Colonic mucosa (tissue), 4 donors: ENCODE measurements at regions not wholly inside any gene's neighbourhood (a gene's known extent, or its start where the extent isn't known, plus 50 kb on each side); places are given as distances from the start of the nearest gene placed in this dataset.
"Not testable (repeated sequence)": the region's sequence is repeated elsewhere in the genome, so short reads cannot be mapped to it uniquely, and the experiment has no call there.

Experiments used
- DNase-seq: peaks from one replicate; pipeline ENCODE4 v3.0.0-alpha.2; 2020
- H3K27ac ChIP-seq: fragments of 200-600 bp; one replicate; pipeline ENCODE4 v1.8.0; 2021
- H3K27me3 ChIP-seq: fragments of 200-600 bp; one replicate; pipeline ENCODE4 v1.8.0; 2021
- H3K36me3 ChIP-seq: fragments of 200-600 bp; one replicate; pipeline ENCODE4 v1.8.0; 2021
- H3K4me1 ChIP-seq: fragments of 200-600 bp; one replicate; pipeline ENCODE4 v1.8.0; 2021; ENCODE audit warnings: mild to moderate bottlenecking
- H3K4me3 ChIP-seq: fragments of 200-600 bp; one replicate; pipeline ENCODE4 v1.8.0; 2021
- H3K9ac ChIP-seq, 2 donors: one replicate each; pipeline ENCODE4 v1.7.0; 2013; ENCODE audit warnings: control low read depth in 2 of 2, low read depth in 2 of 2, low read length in 2 of 2
- H3K9me3 ChIP-seq: fragments of 200-600 bp; one replicate; pipeline ENCODE4 v1.8.0; 2021
- intact Hi-C: fragments of 100-400 bp; cut with DNase I; formaldehyde crosslinking; loops from one replicate; pipeline ENCODE4 v1.14.1; 2022
- TF ChIP-seq, protein P1 (sequence below): fragments of 200-600 bp; IDR thresholded peaks from one replicate; pipeline ENCODE4 v1.8.0; 2022; ENCODE audit warnings: antibody characterized with exemption, mild to moderate bottlenecking
- donor health status: healthy.
- donor health status: DM: no; HTN: no; CAD: no.
- donor health status: DM: no; HTN: no; CAD: no.

- Histone ChIP-seq H3K9me3 (no peaks in the 10 kb centered on the region), H3K27me3 (no peaks in the 10 kb centered on the region), H3K4me3 (no peak overlapping the region), H3K9ac (no peak overlapping the region), H3K27ac (no peak overlapping the region), H3K4me1 (no peaks in the 10 kb centered on the region), H3K36me3 (no peaks in the 10 kb centered on the region)
- TF ChIP-seq, protein P1, sequence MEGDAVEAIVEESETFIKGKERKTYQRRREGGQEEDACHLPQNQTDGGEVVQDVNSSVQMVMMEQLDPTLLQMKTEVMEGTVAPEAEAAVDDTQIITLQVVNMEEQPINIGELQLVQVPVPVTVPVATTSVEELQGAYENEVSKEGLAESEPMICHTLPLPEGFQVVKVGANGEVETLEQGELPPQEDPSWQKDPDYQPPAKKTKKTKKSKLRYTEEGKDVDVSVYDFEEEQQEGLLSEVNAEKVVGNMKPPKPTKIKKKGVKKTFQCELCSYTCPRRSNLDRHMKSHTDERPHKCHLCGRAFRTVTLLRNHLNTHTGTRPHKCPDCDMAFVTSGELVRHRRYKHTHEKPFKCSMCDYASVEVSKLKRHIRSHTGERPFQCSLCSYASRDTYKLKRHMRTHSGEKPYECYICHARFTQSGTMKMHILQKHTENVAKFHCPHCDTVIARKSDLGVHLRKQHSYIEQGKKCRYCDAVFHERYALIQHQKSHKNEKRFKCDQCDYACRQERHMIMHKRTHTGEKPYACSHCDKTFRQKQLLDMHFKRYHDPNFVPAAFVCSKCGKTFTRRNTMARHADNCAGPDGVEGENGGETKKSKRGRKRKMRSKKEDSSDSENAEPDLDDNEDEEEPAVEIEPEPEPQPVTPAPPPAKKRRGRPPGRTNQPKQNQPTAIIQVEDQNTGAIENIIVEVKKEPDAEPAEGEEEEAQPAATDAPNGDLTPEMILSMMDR = no peak
- no peak for DNase-seq
- intact Hi-C loops = no loop called here
Measured at GRCh38 chr1:241447031-241447644, 72.4 kb downstream of the FH start.

- TF ChIP-seq, protein P1 = no peak
Measured at GRCh38 chr1:241444836-241445235, 74.7 kb downstream of the FH start.

DNA sequence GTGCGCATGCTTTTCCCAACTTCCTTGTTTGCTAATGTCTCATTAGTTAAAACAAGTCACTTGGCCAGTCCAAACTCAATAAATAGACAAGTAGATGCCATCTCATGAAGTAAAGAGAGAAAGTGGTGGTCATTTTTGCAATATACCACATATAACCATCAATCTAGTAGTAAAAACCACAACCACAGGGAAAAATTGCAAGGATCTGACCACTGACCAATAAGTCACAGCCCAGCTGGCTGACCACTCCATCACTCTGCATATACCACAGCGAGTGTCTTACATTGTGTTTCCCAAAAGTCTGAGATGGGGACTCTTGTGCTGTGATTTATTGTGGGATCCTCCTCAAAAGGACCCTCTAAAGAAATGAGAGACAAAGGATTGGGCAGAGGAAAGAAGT is 76.0 kb downstream of the FH start:
- Histone ChIP-seq H3K36me3 (no peaks in the 10 kb centered on the region), H3K9ac (no peak overlapping the region), H3K4me1 (no peaks in the 10 kb centered on the region), H3K4me3 (no peak overlapping the region), H3K27me3 (no peaks in the 10 kb centered on the region), H3K9me3 (no peaks in the 10 kb centered on the region), H3K27ac (no peak overlapping the region)
- TF ChIP-seq, protein P1 = no peak
- DNase-seq = no peak
- intact Hi-C loops = no loop called here

More at GRCh38 chr1:241444836-241445235, 74.7 kb downstream of the FH start:
- Histone ChIP-seq H3K9ac (no peak overlapping the region), H3K36me3 (no peaks in the 10 kb centered on the region), H3K4me1 (no peaks in the 10 kb centered on the region), H3K27me3 (no peaks in the 10 kb centered on the region), H3K27ac (no peak overlapping the region), H3K9me3 (no peaks in the 10 kb centered on the region), H3K4me3 (no peak overlapping the region)
- no peak for DNase-seq
- intact Hi-C loops = no loop called here

DNA sequence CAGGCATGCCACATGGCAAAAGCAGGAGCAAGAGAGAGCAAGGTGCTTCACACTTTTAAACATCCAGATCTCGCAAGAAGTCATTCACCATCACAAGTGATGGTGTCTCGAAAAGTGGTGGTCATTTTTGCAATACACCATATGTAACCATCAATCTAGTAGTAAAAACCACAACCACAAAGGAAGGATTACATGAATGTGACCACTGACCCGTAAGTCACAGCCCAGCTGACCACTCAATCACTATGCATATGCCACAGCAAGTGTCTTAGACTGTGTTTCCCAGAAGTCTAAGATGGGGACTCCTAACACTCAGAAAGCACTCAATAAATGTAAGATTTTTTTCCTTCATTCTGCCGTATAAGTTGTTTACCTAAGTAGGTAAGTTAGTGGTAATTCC is 76.9 kb downstream of the FH start:
- Histone ChIP-seq H3K4me3 (no peak overlapping the region), H3K36me3 (no peaks in the 10 kb centered on the region), H3K9ac (no peak overlapping the region), H3K27ac (no peak overlapping the region), H3K9me3 (no peaks in the 10 kb centered on the region), H3K4me1 (no peaks in the 10 kb centered on the region), H3K27me3 (no peaks in the 10 kb centered on the region)
- TF ChIP-seq, protein P1 = no peak
- intact Hi-C loops = no loop called here
- no peak for DNase-seq

- no peak for DNase-seq
- no peaks in the 10 kb centered on the region for H3K27me3 ChIP-seq
- intact Hi-C loops = no loop called here
- H3K4me1 ChIP-seq = no peaks in the 10 kb centered on the region
- TF ChIP-seq, protein P1 = no peak
- H3K9me3 ChIP-seq = no peaks in the 10 kb centered on the region
- H3K36me3 ChIP-seq = no peaks in the 10 kb centered on the region
- no peak overlapping the region for H3K27ac ChIP-seq
- H3K9ac ChIP-seq = no peak overlapping the region
- no peak overlapping the region for H3K4me3 ChIP-seq
Measured at GRCh38 chr1:241440904-241441303, 78.7 kb downstream of the FH start.

- intact Hi-C loops, H3K27me3 ChIP-seq, DNase-seq, H3K9me3 ChIP-seq, H3K4me3 ChIP-seq, H3K27ac ChIP-seq, H3K36me3 ChIP-seq, H3K4me1 ChIP-seq, H3K9ac ChIP-seq: not testable (repeated sequence)
Measured at GRCh38 chr1:241438686-241439085, 80.9 kb downstream of the FH start.
